ENCODE measurements at regions not wholly inside any gene's neighbourhood (a gene's known extent, or its start where the extent isn't known, plus 50 kb on each side); places are given as distances from the start of the nearest gene placed in this dataset.
"Not testable (repeated sequence)": the region's sequence is repeated elsewhere in the genome, so short reads cannot be mapped to it uniquely, and the experiment has no call there.

DNA sequence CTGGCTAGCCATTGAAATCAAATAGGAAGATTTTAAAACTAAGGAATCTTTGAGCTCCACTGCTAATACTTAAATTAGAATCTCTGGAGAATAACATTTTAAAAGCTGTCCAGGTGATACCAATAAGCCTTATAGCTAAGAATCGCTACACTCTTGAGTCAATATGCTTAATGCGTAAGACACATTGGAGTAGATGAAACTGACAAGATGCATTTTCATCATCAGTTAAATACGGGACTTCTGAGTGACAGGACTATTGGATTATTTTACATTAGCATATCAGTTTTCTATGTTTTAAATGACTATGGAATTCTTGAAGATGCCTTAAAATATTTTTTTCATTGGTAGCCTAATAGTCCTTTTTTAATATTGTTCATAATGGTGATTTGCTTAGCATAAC lies 80.2 kb downstream of the ATOH1 start:
- H3K36me3 ChIP-seq (ENCODE audit: control insufficient read depth, insufficient read depth, low read length): no peaks in the 10 kb centered on the region
- H3K27me3 ChIP-seq (ENCODE audit: control insufficient read depth, insufficient read depth, low read length): no peaks in the 10 kb centered on the region
- TF ChIP-seq, protein P1, sequence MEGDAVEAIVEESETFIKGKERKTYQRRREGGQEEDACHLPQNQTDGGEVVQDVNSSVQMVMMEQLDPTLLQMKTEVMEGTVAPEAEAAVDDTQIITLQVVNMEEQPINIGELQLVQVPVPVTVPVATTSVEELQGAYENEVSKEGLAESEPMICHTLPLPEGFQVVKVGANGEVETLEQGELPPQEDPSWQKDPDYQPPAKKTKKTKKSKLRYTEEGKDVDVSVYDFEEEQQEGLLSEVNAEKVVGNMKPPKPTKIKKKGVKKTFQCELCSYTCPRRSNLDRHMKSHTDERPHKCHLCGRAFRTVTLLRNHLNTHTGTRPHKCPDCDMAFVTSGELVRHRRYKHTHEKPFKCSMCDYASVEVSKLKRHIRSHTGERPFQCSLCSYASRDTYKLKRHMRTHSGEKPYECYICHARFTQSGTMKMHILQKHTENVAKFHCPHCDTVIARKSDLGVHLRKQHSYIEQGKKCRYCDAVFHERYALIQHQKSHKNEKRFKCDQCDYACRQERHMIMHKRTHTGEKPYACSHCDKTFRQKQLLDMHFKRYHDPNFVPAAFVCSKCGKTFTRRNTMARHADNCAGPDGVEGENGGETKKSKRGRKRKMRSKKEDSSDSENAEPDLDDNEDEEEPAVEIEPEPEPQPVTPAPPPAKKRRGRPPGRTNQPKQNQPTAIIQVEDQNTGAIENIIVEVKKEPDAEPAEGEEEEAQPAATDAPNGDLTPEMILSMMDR (IDR thresholded peaks at IDR 0.05; ENCODE audit: insufficient read depth, low read length, severe bottlenecking): no peak
- no peak for FAIRE-seq
- DNase-seq (ENCODE audit: low read depth): no peak
- H3K4me3 ChIP-seq (ENCODE audit: low read depth, low read length): no peak overlapping the region

- peak; percentile 92 for DNase-seq (ENCODE audit: low read depth)
- FAIRE-seq: no peak
- TF ChIP-seq, protein P1 (IDR thresholded peaks at IDR 0.05; ENCODE audit: insufficient read depth, low read length, severe bottlenecking): no peak
- H3K36me3 ChIP-seq (ENCODE audit: control insufficient read depth, insufficient read depth, low read length): no peaks in the 10 kb centered on the region
- no peak overlapping the region for H3K4me3 ChIP-seq (ENCODE audit: low read depth, low read length)
- H3K27me3 ChIP-seq (ENCODE audit: control insufficient read depth, insufficient read depth, low read length): no peaks in the 10 kb centered on the region
Observed at GRCh38 chr4:93911671-93912070, 83.1 kb downstream of the ATOH1 start.

DNA sequence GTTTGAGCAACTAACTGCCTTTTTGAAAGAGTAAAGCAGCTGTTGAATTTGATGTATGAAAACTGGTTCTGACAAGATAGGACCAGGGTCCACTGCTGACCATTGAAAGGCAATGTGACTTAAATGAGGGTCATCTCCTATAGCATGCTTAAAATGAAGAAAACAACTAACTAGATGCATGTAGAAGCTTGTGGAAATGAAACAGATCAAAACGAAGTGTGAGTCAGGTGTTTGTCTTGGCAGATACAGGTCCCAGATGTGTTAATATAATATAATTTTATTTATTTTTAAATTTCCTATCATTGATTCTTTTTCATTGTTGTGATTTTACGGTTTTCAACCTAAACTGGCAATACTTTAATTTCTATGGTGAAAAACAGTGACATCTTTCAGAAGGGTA lies 83.6 kb downstream of the ATOH1 start:
- FAIRE-seq (no peak), DNase-seq (ENCODE audit: low read depth) (peak; percentile 95)
- H3K36me3 ChIP-seq (ENCODE audit: control insufficient read depth, insufficient read depth, low read length): no peaks in the 10 kb centered on the region
- H3K27me3 ChIP-seq (ENCODE audit: control insufficient read depth, insufficient read depth, low read length): no peaks in the 10 kb centered on the region
- TF ChIP-seq, protein P1 (IDR thresholded peaks at IDR 0.05; ENCODE audit: insufficient read depth, low read length, severe bottlenecking): no peak
- no peak overlapping the region for H3K4me3 ChIP-seq (ENCODE audit: low read depth, low read length)

DNA sequence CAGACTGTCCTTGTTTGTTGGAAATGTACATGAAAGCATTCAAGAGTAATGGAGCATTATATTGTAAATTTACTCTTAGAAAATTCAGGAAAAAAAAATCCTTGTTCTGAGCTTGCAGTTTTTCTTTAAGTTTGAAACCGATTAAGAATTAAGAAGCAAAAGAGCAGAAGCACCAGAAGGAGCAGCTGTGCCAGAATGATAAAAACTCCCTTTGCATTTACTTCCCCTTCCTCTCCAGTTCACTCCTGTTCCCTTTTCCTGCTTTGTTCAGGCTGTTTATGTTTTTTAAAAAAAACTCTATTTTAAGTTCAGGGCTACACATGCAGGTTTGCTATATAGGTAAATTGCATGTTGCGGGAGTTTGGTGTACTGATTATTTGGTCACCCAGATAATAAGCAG lies 90.3 kb downstream of the ATOH1 start:
- Histone ChIP-seq H3K4me3 (ENCODE audit: low read depth, low read length) (no peak overlapping the region), H3K27me3 (ENCODE audit: control insufficient read depth, insufficient read depth, low read length) (no peaks in the 10 kb centered on the region), H3K36me3 (ENCODE audit: control insufficient read depth, insufficient read depth, low read length) (no peaks in the 10 kb centered on the region)
- FAIRE-seq (no peak), DNase-seq (ENCODE audit: low read depth) (no peak)
- TF ChIP-seq, protein P1 (IDR thresholded peaks at IDR 0.05; ENCODE audit: insufficient read depth, low read length, severe bottlenecking): no peak

DNA sequence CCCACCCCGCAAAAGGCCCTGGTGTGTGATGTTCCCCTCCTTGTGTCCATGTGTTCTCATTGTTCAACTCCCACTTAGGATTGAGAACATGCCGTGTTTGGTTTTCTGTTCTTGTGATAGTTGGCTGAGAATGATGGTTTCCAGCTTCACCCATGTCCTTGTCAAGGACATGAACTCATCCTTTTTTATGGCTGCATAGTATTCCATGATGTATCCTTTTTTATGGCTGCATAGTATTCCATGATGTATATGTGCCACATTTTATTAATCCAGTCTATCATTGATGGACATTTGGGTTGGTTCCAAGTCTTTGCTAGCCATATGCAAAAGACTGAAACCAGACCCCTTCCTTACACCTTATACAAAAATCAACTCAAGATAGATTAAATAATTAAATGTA lies 95.0 kb downstream of the ATOH1 start:
- H3K36me3 ChIP-seq (ENCODE audit: control insufficient read depth, insufficient read depth, low read length); H3K4me3 ChIP-seq (ENCODE audit: low read depth, low read length); H3K27me3 ChIP-seq (ENCODE audit: control insufficient read depth, insufficient read depth, low read length); FAIRE-seq; DNase-seq (ENCODE audit: low read depth): not testable (repeated sequence)

DNA sequence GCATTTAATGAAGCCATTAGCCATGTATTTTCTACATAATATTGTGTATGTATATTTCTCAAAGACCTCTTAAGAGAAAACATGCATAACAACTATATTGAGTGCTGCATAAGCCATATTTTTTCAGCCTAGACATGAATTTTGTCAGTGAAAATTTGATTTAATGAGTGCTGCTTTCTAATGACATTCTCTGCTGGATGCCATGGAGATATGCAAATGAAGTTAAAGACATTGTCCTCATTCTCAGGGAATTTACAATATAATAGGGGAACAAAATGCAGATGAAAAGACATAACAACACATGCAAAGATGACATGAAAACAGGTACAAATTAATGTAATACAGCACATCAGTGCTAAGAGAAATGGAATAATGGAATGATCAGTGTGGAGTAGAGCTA lies 118.7 kb downstream of the ATOH1 start:
- Histone ChIP-seq H3K4me3 (ENCODE audit: low read depth, low read length) (no peak overlapping the region), H3K27me3 (ENCODE audit: control insufficient read depth, insufficient read depth, low read length) (no peaks in the 10 kb centered on the region), H3K36me3 (ENCODE audit: control insufficient read depth, insufficient read depth, low read length) (no peaks in the 10 kb centered on the region)
- TF ChIP-seq, protein P1 (IDR thresholded peaks at IDR 0.05; ENCODE audit: insufficient read depth, low read length, severe bottlenecking): no peak
- no peak for DNase-seq (ENCODE audit: low read depth)
- no peak for FAIRE-seq

GRCh38 chr4:93950239-93950638 lies 121.7 kb downstream of the ATOH1 start:
- H3K4me3 ChIP-seq (ENCODE audit: low read depth, low read length); FAIRE-seq; DNase-seq (ENCODE audit: low read depth); H3K36me3 ChIP-seq (ENCODE audit: control insufficient read depth, insufficient read depth, low read length); H3K27me3 ChIP-seq (ENCODE audit: control insufficient read depth, insufficient read depth, low read length): not testable (repeated sequence)
